ENCODE measurements at regions not wholly inside any gene's neighbourhood (a gene's known extent, or its start where the extent isn't known, plus 50 kb on each side); places are given as distances from the start of the nearest gene placed in this dataset.

DNA sequence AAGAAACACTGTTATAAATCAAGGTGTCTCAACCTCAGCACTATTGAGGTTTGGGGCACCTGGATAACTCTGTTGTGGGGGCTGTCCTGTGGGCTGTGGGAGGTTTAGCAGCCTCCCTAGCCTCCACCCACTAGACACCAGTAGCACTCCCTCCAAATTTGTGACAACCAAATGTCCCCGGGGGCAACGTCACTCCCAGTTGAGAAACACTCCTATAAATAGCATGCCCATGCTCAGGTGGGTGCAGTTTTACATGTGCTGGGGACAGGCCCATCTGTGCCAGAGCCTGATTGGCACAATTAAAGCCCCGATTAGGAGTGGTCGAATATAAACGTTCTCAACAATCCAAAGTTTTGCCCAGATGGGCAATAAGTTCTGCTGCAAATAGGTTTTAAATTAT is 78.9 kb downstream of the FAM50B start:
- TF ChIP-seq MYC (IDR thresholded peaks at IDR 0.05; ENCODE audit: low read depth, low read length) (no peak), POLR2A (IDR thresholded peaks at IDR 0.05; ENCODE audit: extremely low read depth, insufficient read length) (no peak)
- TF ChIP-seq, protein P1, sequence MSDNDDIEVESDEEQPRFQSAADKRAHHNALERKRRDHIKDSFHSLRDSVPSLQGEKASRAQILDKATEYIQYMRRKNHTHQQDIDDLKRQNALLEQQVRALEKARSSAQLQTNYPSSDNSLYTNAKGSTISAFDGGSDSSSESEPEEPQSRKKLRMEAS (IDR thresholded peaks at IDR 0.05; ENCODE audit: low read depth, low read length) = no peak
- TF ChIP-seq, protein P2, sequence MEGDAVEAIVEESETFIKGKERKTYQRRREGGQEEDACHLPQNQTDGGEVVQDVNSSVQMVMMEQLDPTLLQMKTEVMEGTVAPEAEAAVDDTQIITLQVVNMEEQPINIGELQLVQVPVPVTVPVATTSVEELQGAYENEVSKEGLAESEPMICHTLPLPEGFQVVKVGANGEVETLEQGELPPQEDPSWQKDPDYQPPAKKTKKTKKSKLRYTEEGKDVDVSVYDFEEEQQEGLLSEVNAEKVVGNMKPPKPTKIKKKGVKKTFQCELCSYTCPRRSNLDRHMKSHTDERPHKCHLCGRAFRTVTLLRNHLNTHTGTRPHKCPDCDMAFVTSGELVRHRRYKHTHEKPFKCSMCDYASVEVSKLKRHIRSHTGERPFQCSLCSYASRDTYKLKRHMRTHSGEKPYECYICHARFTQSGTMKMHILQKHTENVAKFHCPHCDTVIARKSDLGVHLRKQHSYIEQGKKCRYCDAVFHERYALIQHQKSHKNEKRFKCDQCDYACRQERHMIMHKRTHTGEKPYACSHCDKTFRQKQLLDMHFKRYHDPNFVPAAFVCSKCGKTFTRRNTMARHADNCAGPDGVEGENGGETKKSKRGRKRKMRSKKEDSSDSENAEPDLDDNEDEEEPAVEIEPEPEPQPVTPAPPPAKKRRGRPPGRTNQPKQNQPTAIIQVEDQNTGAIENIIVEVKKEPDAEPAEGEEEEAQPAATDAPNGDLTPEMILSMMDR (IDR thresholded peaks at IDR 0.05; ENCODE audit: low read depth, low read length) = no peak
- no peak for DNase-seq (ENCODE audit: low read depth)
- H3K4me3 ChIP-seq (ENCODE audit: low read depth, low read length) = no peak overlapping the region

DNA sequence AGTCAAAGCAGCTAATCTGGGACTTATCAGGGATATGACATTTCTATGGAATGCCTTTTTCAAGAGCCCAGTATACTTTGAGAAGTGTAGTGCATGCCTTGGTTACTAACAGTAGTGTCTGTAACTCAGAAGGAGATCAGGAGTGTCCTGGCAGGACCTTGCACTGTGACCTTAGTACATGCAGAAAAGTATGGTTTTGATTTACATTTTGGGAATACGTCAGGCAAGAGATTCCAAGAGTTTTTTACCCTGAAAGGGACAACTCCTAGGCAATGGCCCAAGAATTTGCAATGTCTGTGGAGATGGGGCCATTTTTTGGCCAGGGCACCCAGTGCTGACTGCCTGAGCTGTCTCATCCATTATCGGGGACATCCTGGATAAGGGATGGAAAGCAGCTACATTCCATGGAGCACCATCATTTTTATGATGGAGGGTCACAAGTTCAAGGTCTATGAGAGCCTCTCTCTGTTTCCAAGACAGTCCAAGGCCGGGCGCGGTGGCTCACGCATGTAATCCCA is 80.2 kb downstream of the FAM50B start:
- H3K4me3 ChIP-seq (ENCODE audit: low read depth, low read length) = no peak overlapping the region
- TF ChIP-seq, protein P2 (IDR thresholded peaks at IDR 0.05; ENCODE audit: low read depth, low read length) = no peak
- TF ChIP-seq, protein P1 (IDR thresholded peaks at IDR 0.05; ENCODE audit: low read depth, low read length) = no peak
- TF ChIP-seq POLR2A (IDR thresholded peaks at IDR 0.05; ENCODE audit: extremely low read depth, insufficient read length) = no peak
- no peak for TF ChIP-seq MYC (IDR thresholded peaks at IDR 0.05; ENCODE audit: low read depth, low read length)
- DNase-seq (ENCODE audit: low read depth) = no peak

DNA sequence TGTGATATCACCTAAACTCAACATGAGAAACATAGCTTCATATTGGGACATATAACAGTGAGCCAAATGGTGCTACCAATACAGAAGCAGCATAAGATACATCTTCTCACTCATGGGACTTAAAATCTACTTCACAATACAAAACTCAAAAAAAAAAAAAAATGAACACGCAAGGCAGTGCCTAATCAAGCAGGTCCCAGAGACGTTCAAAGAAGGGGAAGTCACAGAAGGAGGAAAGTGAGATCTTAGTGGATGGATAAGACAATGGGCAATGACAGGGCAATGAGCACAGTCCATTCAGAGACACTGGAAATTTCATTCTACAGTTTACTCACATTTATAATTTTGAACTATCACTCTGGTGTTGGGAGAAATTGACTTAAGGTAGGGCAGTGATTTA is 88.3 kb downstream of the FAM50B start:
- H3K4me3 ChIP-seq (ENCODE audit: low read depth, low read length) = no peak overlapping the region
- no peak for DNase-seq (ENCODE audit: low read depth)
- TF ChIP-seq, protein P1 (IDR thresholded peaks at IDR 0.05; ENCODE audit: low read depth, low read length) = no peak
- TF ChIP-seq, protein P2 (IDR thresholded peaks at IDR 0.05; ENCODE audit: low read depth, low read length) = no peak
- no peak for TF ChIP-seq POLR2A (IDR thresholded peaks at IDR 0.05; ENCODE audit: extremely low read depth, insufficient read length)
- TF ChIP-seq MYC (IDR thresholded peaks at IDR 0.05; ENCODE audit: low read depth, low read length) = no peak

DNA sequence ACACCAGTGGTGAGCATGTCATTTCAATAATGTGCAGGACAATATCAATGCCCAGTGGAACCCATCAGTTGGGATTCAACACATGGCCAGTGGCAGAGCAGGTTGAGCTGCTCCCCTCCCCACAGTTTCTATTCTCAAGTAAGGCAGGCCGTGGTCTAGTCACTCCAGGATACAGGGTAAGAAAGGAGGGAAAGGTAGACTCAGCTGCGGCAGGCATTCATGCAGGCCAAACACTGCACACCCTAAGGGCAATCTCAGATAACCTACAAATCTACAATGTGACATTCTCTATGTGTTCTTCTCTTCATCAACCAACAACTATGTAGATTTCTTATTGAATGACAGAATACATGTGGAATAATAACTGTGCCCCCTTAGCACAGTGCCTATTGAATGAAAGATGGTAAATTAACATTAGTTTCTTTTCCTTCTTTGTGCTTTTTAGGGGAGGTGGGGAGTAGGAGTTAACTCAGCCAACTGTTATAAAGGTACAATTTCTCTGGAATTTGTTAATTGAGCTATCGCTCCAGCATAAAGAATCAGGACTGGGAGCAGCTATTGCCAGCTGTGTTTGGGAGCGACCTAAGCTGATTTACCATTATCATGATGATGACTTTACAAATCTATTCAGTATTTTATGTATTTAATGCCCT is 89.7 kb downstream of the FAM50B start:
- TF ChIP-seq, protein P2 (IDR thresholded peaks at IDR 0.05; ENCODE audit: low read depth, low read length) = no peak
- TF ChIP-seq, protein P1 (IDR thresholded peaks at IDR 0.05; ENCODE audit: low read depth, low read length) = no peak
- TF ChIP-seq POLR2A (IDR thresholded peaks at IDR 0.05; ENCODE audit: extremely low read depth, insufficient read length) (no peak), MYC (IDR thresholded peaks at IDR 0.05; ENCODE audit: low read depth, low read length) (no peak)
- H3K4me3 ChIP-seq (ENCODE audit: low read depth, low read length) = no peak overlapping the region
- DNase-seq (ENCODE audit: low read depth) = no peak

DNA sequence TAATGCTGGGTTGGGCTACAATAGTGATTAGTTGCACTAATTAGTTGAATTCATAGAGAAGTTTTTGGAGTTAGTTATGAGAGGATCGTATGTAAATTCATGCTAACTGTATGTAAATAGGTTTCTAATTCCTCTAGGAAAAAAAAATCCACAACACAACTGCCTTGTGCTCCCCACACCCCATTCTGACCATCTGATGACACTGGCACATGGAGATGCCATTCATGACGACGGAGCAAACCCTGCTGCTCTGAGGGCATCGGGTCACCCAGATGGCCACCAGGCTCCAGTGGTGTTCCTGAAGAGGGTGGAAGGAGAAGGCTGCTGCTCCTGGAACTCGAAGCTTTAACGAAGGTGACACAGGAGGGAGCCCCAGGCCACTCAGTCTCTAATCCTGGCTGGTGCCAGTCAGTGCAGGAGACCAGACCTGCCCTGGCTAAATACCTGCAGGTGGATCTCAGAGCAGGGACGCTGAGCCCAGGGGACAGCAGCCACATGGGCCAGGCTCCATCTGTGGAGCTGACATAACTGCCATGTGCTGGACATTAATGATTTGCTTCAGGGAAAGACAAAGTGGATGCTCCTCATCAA is 90.3 kb downstream of the FAM50B start:
- H3K4me3 ChIP-seq (ENCODE audit: low read depth, low read length) = no peak overlapping the region
- DNase-seq (ENCODE audit: low read depth) = no peak

More for the DNA sequence above, 90.3 kb downstream of the FAM50B start:
- TF ChIP-seq MYC (IDR thresholded peaks at IDR 0.05; ENCODE audit: low read depth, low read length) (no peak), POLR2A (IDR thresholded peaks at IDR 0.05; ENCODE audit: extremely low read depth, insufficient read length) (no peak)
- TF ChIP-seq, protein P2 (IDR thresholded peaks at IDR 0.05; ENCODE audit: low read depth, low read length) = no peak
- TF ChIP-seq, protein P1 (IDR thresholded peaks at IDR 0.05; ENCODE audit: low read depth, low read length) = no peak
